Loucy (cell line): ENCODE measurements at regions not wholly inside any gene's neighbourhood (a gene's known extent, or its start where the extent isn't known, plus 50 kb on each side); places are given as distances from the start of the nearest gene placed in this dataset.

Source experiments
- CTCF ChIP-seq: fragments of 200-600 bp; sonication (generic); conservative IDR thresholded peaks from 2 replicates; pipeline ENCODE4 v1.5.1; 2014; ENCODE audit warnings: mild to moderate bottlenecking, antibody characterized with exemption, low read length
- EZH2phosphoT487 ChIP-seq: fragments of 200-600 bp; IDR thresholded peaks from 2 replicates; pipeline ENCODE4 v1.6.1; 2018; ENCODE audit warnings: antibody characterized with exemption, mild to moderate bottlenecking, moderate library complexity, borderline replicate concordance

DNA sequence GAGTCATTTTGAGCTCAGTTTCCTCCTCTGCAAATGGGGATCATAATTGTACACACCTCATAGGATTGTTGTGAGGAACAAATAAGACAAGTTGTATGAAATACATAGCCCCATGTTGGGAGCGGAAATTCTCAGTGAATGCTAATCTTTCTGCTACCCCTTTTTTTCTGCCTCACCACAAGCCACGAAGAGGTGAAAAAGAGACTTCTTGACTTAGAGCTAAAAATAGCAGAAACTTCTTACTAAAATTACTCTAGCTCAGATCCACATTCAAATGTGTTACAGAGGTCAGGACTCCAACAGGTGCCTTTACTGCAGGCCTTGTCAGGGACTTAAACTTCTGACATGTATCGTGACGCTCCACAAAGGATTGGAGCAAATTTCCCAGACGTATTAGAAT lies 128.5 kb downstream of the MIAT start:
- TF ChIP-seq CTCF (no peak), EZH2phosphoT487 (no peak)
